ENCODE measurements at regions not wholly inside any gene's neighbourhood (a gene's known extent, or its start where the extent isn't known, plus 50 kb on each side); places are given as distances from the start of the nearest gene placed in this dataset.

DNA sequence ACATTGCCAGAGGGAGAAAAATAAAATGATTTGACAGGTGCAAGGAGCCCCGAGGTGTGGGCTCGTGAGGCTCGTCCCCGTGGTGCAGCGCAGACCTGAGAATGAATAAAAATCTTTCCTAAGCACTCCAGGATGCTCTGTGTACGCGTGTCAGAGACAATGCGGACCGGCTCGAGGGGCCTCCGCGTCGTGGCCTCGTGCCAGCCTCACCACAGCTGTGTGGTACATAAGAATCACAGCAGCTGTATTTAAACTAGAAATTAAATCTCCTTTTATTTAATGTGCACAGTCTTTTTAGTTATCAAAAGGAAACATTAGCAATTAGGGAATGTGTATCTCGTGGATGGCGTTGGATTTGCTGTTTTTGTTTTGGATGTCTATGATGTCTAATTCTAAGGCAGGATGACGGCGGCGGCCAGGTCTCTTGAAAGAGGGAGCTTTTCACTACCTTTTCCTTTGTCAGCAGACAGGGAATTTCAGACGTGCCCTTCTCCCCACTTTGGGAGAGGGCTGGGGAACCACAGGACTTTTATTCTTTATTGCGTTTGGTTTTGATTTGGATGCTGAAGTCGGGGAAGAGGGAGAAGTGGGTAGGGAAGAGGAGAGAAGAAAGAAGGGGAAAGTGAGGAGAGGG lies 365.3 kb upstream of the SHH start:
- H3K4me3 Mint-ChIP-seq, result no peak overlapping the region
- CTCF ChIA-PET, result no interaction called here
- peaks cover 11% of the 10 kb centered on the region for H3K27me3 Mint-ChIP-seq
- H3K4me1 Mint-ChIP-seq, result no peaks in the 10 kb centered on the region
- no peak overlapping the region for H3K27ac Mint-ChIP-seq
- DNase-seq, result no peak
- H3K9me3 Mint-ChIP-seq, result no peaks in the 10 kb centered on the region
- H3K36me3 Mint-ChIP-seq, result no peaks in the 10 kb centered on the region

DNA sequence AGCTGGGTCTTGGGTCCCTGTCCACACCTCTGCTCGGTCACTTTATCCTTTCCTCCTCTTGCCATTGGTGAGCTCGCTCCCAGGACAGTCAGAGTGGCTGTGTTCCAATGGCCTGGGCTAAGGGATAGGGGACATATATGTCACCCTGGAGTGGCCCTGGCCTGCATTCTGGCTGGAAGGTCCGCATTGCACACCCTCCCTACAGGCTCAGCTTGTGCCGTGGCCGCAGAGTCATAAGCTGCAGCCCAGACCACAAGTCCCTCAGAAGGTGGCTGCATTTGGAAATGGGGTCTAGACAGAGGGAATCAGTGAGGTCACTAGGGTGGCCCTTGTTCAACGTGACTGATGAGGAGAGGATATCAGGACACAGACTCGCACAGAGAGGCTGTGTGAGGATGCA lies 363.8 kb upstream of the SHH start:
- H3K4me1 Mint-ChIP-seq, result no peaks in the 10 kb centered on the region

DNA sequence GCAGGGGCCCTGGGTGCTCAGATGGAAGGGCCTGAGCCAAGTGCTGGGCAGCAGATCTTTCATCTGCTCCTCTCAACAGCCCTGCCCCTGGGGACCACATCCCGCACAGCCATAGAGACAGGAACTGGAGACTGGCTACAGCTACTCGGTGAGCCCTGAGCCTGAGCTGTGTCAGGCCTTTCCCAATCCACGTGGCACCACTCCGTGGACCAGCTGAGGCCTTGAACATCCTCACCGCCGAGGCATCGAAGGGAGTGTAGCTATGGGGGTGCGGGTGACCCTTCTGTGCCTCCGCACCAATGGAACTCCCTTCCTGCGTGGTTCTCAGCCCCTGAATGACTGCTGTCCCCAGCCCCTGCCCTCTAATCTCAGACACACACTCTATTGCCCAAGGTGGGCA lies 362.7 kb upstream of the SHH start:
- Mint-ChIP-seq H3K9me3 (no peaks in the 10 kb centered on the region), H3K4me3 (no peak overlapping the region), H3K4me1 (no peaks in the 10 kb centered on the region), H3K27ac (no peak overlapping the region), H3K36me3 (no peaks in the 10 kb centered on the region), H3K27me3 (peaks cover 6% of the 10 kb centered on the region)
- CTCF ChIA-PET, result no interaction called here
- DNase-seq, result no peak

More for the DNA sequence above, 363.8 kb upstream of the SHH start:
- H3K36me3 Mint-ChIP-seq, result no peaks in the 10 kb centered on the region
- no peak overlapping the region for H3K27ac Mint-ChIP-seq
- CTCF ChIA-PET, result no interaction called here
- H3K4me3 Mint-ChIP-seq, result no peak overlapping the region
- no peaks in the 10 kb centered on the region for H3K9me3 Mint-ChIP-seq
- DNase-seq, result no peak
- H3K27me3 Mint-ChIP-seq, result peaks cover 6% of the 10 kb centered on the region

GRCh38 chr7:156174428-156174827 lies 362.2 kb upstream of the SHH start:
- no peak overlapping the region for H3K27ac Mint-ChIP-seq
- no peaks in the 10 kb centered on the region for H3K36me3 Mint-ChIP-seq
- DNase-seq, result no peak
- H3K4me1 Mint-ChIP-seq, result no peaks in the 10 kb centered on the region
- no peaks in the 10 kb centered on the region for H3K9me3 Mint-ChIP-seq
- CTCF ChIA-PET, result no interaction called here
- H3K27me3 Mint-ChIP-seq, result peaks cover 6% of the 10 kb centered on the region
- no peak overlapping the region for H3K4me3 Mint-ChIP-seq

DNA sequence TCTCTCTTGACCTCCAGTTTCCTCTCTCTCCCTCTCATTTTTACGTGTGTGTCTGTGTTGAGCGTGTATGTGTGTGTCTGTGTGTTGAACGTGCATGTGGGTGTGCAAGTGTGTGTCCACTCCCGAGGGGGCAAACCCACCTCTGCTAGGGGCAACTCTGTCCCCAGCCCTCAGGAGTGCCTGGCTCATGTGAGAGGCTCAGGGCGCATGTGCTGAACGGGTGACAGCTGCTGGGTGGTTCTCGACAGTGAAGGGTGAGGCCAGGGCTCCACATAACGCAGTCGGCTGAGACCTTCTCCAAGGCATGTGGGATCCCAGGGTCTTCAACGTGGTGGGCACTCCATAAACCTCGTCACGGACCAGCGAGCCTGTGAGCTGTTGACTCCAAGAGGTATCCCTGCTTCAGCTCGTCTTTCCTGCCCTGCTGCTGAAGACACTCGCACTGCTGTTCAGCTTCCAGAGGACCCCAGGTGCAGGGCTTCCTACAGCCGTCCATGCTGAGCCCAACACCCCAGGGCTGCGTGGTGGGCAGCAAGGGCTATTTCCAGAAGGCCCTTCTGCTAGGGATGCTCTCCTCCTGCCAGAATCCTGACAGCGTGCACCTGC lies 361.6 kb upstream of the SHH start:
- Mint-ChIP-seq H3K36me3 (no peaks in the 10 kb centered on the region), H3K27me3 (peaks cover 3% of the 10 kb centered on the region), H3K27ac (no peak overlapping the region), H3K9me3 (no peaks in the 10 kb centered on the region), H3K4me3 (no peak overlapping the region), H3K4me1 (no peaks in the 10 kb centered on the region)
- no peak for DNase-seq
- CTCF ChIA-PET, result no interaction called here

- CTCF ChIA-PET, result no interaction called here
- no peaks in the 10 kb centered on the region for H3K4me1 Mint-ChIP-seq
- H3K4me3 Mint-ChIP-seq, result no peak overlapping the region
- H3K27me3 Mint-ChIP-seq, result peaks cover 3% of the 10 kb centered on the region
- H3K9me3 Mint-ChIP-seq, result no peaks in the 10 kb centered on the region
- H3K36me3 Mint-ChIP-seq, result no peaks in the 10 kb centered on the region
- no peak overlapping the region for H3K27ac Mint-ChIP-seq
- no peak for DNase-seq
Observed at GRCh38 chr7:156173346-156173745, 361.1 kb upstream of the SHH start.

- H3K4me3 Mint-ChIP-seq, result no peak overlapping the region
- H3K36me3 Mint-ChIP-seq, result no peaks in the 10 kb centered on the region
- CTCF ChIA-PET, result no interaction called here
- no peak overlapping the region for H3K27ac Mint-ChIP-seq
- H3K4me1 Mint-ChIP-seq, result no peaks in the 10 kb centered on the region
- no peaks in the 10 kb centered on the region for H3K9me3 Mint-ChIP-seq
- peaks cover 5% of the 10 kb centered on the region for H3K27me3 Mint-ChIP-seq
- no peak for DNase-seq
Observed at GRCh38 chr7:156172638-156173037, 360.4 kb upstream of the SHH start.

- CTCF ChIA-PET, result no interaction called here
- Mint-ChIP-seq H3K4me1 (no peaks in the 10 kb centered on the region), H3K36me3 (no peaks in the 10 kb centered on the region), H3K9me3 (no peaks in the 10 kb centered on the region), H3K27ac (no peak overlapping the region), H3K27me3 (peaks cover 4% of the 10 kb centered on the region), H3K4me3 (no peak overlapping the region)
- DNase-seq, result no peak
Observed at GRCh38 chr7:156169474-156170370, 357.5 kb upstream of the SHH start.

GRCh38 chr7:156168434-156168833 lies 356.2 kb upstream of the SHH start:
- H3K9me3 Mint-ChIP-seq, result no peaks in the 10 kb centered on the region
- H3K4me3 Mint-ChIP-seq, result no peak overlapping the region
- no peak overlapping the region for H3K27ac Mint-ChIP-seq
- no peak for DNase-seq
- CTCF ChIA-PET, result no interaction called here
- H3K36me3 Mint-ChIP-seq, result no peaks in the 10 kb centered on the region
- no peaks in the 10 kb centered on the region for H3K4me1 Mint-ChIP-seq
- peaks cover 10% of the 10 kb centered on the region for H3K27me3 Mint-ChIP-seq

DNA sequence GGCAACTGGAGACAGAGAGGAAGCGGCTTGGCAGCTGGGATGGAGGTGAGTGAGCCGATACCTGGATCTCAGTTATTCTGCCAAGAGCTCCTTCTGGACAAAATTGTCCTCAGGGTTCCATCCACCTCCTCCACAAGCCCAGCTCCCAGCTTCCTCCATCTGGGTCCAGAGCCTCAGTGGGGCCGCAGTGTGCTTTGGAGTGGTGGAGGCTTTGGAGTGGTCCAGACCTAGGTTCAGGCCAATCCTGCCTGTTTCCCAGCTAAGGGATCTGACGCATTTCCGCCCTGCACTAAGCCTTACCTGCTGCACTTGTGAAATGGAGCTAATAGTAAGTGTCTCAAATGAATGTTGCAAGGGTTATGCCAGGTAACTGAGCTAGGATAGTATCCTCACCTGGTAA lies 355.7 kb upstream of the SHH start:
- no peaks in the 10 kb centered on the region for H3K4me1 Mint-ChIP-seq
- no peak overlapping the region for H3K27ac Mint-ChIP-seq
- no peak for DNase-seq
- peaks cover 11% of the 10 kb centered on the region for H3K27me3 Mint-ChIP-seq
- CTCF ChIA-PET, result no interaction called here
- H3K4me3 Mint-ChIP-seq, result no peak overlapping the region
- H3K9me3 Mint-ChIP-seq, result no peaks in the 10 kb centered on the region
- no peaks in the 10 kb centered on the region for H3K36me3 Mint-ChIP-seq

GRCh38 chr7:156167417-156167807 lies 355.1 kb upstream of the SHH start:
- Mint-ChIP-seq H3K4me3 (no peak overlapping the region), H3K27ac (no peak overlapping the region), H3K36me3 (no peaks in the 10 kb centered on the region), H3K4me1 (no peaks in the 10 kb centered on the region), H3K9me3 (no peaks in the 10 kb centered on the region), H3K27me3 (peaks cover 11% of the 10 kb centered on the region)
- CTCF ChIA-PET, result no interaction called here
- DNase-seq, result no peak

- no peaks in the 10 kb centered on the region for H3K4me1 Mint-ChIP-seq
- no peak for DNase-seq
- CTCF ChIA-PET, result no interaction called here
- H3K4me3 Mint-ChIP-seq, result no peak overlapping the region
- no peaks in the 10 kb centered on the region for H3K36me3 Mint-ChIP-seq
- H3K9me3 Mint-ChIP-seq, result no peaks in the 10 kb centered on the region
- H3K27ac Mint-ChIP-seq, result no peak overlapping the region
- H3K27me3 Mint-ChIP-seq, result peaks cover 11% of the 10 kb centered on the region
Observed at GRCh38 chr7:156166692-156167416, 354.6 kb upstream of the SHH start.

GRCh38 chr7:156163747-156164146 lies 351.5 kb upstream of the SHH start:
- Mint-ChIP-seq H3K36me3 (no peaks in the 10 kb centered on the region), H3K4me1 (no peaks in the 10 kb centered on the region), H3K27ac (no peak overlapping the region), H3K4me3 (no peak overlapping the region), H3K27me3 (peaks cover 16% of the 10 kb centered on the region), H3K9me3 (no peaks in the 10 kb centered on the region)
- DNase-seq, result no peak
- CTCF ChIA-PET, result no interaction called here

- H3K27me3 Mint-ChIP-seq, result peaks cover 11% of the 10 kb centered on the region
- CTCF ChIA-PET, result no interaction called here
- no peaks in the 10 kb centered on the region for H3K36me3 Mint-ChIP-seq
- no peaks in the 10 kb centered on the region for H3K4me1 Mint-ChIP-seq
- H3K4me3 Mint-ChIP-seq, result no peak overlapping the region
- H3K9me3 Mint-ChIP-seq, result no peaks in the 10 kb centered on the region
- no peak overlapping the region for H3K27ac Mint-ChIP-seq
- DNase-seq, result no peak
Observed at GRCh38 chr7:156162451-156162850, 350.2 kb upstream of the SHH start.

Measured in activated naive CD4-positive, alpha-beta T cell treated with anti-CD3 and anti-CD28 coated beads, Interleukin-2, amount 10 ng/mL, durations not matched to agents 7 days and 5 days (primary cell).